ENCODE measurements at regions not wholly inside any gene's neighbourhood (a gene's known extent, or its start where the extent isn't known, plus 50 kb on each side); places are given as distances from the start of the nearest gene placed in this dataset.

DNA sequence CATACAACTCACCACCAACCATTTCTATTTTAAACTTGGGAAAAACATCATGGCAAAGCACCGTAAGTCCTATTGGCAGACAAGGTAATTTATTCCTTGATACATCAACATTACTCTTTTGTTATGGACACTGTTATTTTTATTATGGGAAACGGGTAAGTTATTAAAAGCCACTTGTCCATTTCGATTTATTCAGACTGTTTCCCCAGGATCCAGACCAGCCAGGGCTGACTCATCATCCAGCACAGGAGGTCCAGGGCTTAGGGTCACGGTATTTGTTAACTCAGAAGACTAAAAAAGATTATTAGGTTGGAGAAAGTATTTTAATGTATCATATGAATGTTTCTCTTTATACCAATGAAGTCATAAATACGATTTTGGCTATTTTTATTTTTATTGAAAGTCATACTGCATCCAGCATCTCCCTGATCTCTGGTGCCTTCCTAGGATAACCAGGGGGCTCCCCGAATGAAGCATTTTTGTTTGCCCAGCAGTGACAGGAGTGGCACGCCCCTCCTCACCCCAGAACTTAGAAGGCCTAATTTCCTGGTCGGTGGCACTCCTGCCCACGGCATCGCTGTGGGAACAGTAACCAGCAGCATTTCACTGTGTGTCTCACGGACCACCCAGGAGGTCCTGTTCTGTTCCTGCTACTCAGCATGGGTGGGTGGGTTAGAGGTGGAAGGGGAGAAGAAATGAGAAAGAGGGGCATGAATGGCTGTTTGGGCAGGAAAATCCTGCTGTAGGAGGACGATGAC lies 446.1 kb downstream of the EIPR1 start:
- no peak for DNase-seq

GRCh38 chr2:2930841-2931240 lies 446.8 kb downstream of the EIPR1 start:
- no peak for DNase-seq

GRCh38 chr2:2926858-2927175 lies 450.8 kb downstream of the EIPR1 start:
- no peak for DNase-seq

- DNase-seq = no peak
Observed at GRCh38 chr2:2926009-2926857, 451.4 kb downstream of the EIPR1 start.

DNA sequence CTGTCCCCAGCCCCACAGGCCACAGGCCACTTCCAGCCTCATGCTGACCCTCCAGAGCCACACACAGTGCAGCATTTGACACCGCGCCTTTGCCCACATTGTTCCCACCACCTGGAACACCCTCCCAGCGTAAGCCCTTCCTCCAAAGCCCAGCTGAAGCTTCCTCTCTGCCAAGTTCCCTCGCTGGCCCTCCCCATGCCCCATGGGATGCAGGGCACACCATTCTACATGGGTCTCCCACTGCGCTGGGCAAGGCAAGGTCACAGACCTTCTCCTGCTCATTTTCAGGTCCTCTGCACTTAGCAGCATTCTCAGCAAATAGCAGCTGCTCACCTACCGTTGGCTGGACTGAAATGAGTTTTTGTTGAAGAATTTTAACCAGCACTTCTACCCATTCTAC lies 455.5 kb downstream of the EIPR1 start:
- DNase-seq = no peak

- DNase-seq = no peak
Observed at GRCh38 chr2:2921011-2921720, 456.5 kb downstream of the EIPR1 start.

GRCh38 chr2:2919574-2920365 lies 457.8 kb downstream of the EIPR1 start:
- DNase-seq = no peak

DNA sequence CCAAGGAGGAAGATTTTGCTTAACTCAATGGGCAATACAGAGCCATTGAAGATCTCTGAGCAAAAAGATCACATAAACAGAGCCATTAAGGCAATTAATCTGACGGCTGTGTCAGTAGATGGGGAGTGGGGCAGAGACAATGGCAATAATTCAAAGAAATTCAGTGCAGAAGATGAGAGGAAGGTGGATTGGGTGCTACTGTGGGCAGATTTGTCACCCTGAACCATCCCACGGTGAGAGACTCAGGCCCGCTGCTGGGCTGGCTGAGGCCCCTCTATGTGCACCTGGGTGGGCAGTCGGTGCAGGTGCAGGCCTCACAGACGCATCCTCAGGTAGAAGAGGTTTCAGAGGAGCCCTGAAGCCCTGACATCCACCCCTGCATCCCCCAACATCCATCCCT lies 458.6 kb downstream of the EIPR1 start:
- DNase-seq = no peak

DNA sequence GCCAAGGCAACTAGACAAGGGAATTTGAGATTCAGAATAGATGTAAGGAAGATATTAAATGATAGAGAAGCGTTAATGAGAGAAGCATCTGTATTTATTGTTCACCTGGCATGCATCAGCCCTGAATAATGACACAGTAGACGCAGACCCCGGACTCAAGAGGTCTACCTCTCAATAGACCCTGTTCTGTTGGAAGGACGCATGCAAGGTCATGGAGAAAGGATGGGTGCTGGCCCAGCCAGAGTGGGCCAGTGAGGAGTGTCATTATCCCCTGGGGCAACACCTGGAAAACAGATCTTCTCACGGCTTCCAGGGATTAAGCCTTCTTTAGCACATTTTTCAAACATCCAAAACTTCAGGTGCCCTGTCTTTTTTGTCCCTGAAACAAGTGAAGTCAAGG lies 461.0 kb downstream of the EIPR1 start:
- DNase-seq = no peak

GRCh38 chr2:2914252-2914651 lies 463.4 kb downstream of the EIPR1 start:
- no peak for DNase-seq

- DNase-seq = no peak
Observed at GRCh38 chr2:2913601-2914120, 464.0 kb downstream of the EIPR1 start.

GRCh38 chr2:2912731-2913130 lies 464.9 kb downstream of the EIPR1 start:
- DNase-seq = no peak

DNA sequence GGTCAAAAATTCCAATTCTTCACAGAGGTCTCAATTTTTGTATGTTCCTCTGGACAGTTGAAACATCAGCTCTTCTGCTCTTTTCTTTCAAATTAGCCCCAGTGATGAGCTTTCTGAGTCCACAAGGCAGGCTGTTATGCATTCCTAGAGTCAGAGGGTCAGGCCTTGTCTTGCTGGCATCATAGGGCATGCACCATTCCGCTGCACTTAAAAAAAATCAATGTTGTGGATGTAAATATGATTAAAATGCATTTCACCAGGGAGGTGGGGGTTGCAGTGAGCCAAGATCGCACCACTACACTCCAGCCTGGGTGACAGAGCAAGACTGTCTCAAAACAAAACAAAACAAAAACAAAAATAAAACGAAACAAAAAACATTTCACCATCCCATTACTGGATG lies 465.3 kb downstream of the EIPR1 start:
- DNase-seq = no peak

GRCh38 chr2:2910259-2910658 lies 467.4 kb downstream of the EIPR1 start:
- DNase-seq = no peak

- no peak for DNase-seq
Observed at GRCh38 chr2:2909086-2910035, 468.3 kb downstream of the EIPR1 start.

GRCh38 chr2:2906091-2906490 lies 471.5 kb downstream of the EIPR1 start:
- DNase-seq = no peak

DNA sequence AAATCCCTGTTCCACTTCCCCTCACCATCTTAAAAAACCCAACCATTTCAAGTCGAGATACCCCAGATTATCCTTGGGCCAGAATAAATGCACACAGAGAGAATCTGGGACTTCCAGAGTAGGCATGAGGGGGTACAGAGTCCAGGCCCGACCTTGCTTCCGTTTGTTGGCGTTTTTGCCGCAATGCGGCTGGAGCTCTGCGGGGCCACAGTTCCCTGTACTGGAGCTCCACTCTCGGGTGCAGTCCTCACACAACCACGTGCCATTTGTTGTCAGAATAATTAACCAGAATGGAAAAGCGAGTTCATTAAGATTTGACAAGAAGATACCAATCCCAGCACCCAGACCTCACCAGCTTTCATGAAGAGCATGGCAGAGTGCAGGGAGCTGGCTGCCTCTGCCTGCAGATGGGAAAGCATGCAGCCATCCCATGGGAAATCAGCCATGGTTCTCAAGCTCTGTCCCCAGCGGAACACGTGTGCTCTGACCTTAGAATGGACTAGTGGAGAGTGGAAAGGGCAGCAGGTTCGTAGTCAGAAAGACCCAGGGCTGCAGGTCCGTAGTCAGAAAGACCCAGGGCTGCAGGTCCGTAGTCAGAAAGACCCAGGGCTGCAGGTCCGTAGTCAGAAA lies 472.8 kb downstream of the EIPR1 start:
- DNase-seq = no peak

- DNase-seq = no peak
Observed at GRCh38 chr2:2902547-2903281, 474.9 kb downstream of the EIPR1 start.

Data from hypothalamus (tissue), 51 donors.